A549 (cell line): ENCODE measurements at regions not wholly inside any gene's neighbourhood (a gene's known extent, or its start where the extent isn't known, plus 50 kb on each side); places are given as distances from the start of the nearest gene placed in this dataset.

ENCODE experiments used
- POLR2A ChIP-seq: IDR thresholded peaks from 2 replicates; pipeline ENCODE4 v1.6.1; 2012; ENCODE audit warnings: mild to moderate bottlenecking, low read length
- TF ChIP-seq, protein P1 (sequence below): fragments of >200 bp; sonication (Bioruptor Twin); formaldehyde crosslinking; IDR thresholded peaks from 3 replicates; pipeline ENCODE4 v1.5.1; 2016

DNA sequence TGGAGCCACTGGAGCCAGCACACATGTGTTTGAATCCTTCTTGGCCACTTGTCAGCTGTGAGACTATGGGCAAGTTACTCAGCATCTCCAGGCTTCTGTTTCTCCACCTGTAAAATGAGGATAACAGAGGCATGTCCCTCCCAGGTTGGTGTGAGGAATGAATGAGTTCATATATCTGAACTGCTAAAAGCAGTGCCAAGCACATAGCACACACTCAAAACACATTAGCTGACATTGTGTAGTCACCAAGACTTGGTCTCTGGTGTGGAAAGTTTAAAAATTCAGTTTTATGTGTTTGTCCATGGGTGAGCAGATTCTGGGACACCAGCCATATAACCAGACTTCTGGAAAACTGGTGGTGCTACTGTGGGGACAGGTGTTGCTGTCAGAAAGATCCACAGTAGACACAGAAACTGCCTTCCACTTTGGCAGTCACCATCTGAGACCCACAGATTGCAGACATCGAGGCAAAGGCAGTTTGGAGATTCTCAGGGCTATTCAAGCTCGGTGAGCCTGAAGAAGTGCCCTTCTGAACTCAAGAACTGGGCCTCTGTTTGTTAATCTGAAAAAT is 115.8 kb downstream of the MRPL14 start:
- TF ChIP-seq POLR2A = no peak
- TF ChIP-seq, protein P1, sequence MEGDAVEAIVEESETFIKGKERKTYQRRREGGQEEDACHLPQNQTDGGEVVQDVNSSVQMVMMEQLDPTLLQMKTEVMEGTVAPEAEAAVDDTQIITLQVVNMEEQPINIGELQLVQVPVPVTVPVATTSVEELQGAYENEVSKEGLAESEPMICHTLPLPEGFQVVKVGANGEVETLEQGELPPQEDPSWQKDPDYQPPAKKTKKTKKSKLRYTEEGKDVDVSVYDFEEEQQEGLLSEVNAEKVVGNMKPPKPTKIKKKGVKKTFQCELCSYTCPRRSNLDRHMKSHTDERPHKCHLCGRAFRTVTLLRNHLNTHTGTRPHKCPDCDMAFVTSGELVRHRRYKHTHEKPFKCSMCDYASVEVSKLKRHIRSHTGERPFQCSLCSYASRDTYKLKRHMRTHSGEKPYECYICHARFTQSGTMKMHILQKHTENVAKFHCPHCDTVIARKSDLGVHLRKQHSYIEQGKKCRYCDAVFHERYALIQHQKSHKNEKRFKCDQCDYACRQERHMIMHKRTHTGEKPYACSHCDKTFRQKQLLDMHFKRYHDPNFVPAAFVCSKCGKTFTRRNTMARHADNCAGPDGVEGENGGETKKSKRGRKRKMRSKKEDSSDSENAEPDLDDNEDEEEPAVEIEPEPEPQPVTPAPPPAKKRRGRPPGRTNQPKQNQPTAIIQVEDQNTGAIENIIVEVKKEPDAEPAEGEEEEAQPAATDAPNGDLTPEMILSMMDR = no peak
